Fibroblast of skin of back (primary cell): ENCODE measurements at regions not wholly inside any gene's neighbourhood (a gene's known extent, or its start where the extent isn't known, plus 50 kb on each side); places are given as distances from the start of the nearest gene placed in this dataset.

Experiments used
- DNase-seq: peaks from one replicate; pipeline ENCODE4 v3.0.0-alpha.2; 2013

DNA sequence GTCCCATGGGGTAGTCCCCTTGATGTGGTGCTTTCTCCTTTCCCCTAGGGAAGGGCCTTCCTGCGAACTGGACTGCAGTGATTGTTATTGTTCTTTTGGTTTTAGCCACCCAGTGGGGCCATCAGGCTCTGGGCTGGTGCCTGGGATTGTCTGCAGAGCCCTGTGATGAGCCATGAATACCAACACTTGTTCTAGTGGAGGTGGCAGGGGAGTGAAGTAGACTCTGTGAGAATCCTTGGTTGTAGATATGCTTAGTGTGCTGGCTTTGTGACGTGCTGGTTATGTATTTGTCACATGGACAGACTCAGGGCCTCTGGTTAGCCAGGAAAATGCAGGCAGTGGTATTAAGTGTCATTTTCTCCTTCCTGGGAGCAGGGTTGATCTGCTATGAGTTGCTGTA, 51.8 kb upstream of the NDUFB4 start:
- DNase-seq: no peak

DNA sequence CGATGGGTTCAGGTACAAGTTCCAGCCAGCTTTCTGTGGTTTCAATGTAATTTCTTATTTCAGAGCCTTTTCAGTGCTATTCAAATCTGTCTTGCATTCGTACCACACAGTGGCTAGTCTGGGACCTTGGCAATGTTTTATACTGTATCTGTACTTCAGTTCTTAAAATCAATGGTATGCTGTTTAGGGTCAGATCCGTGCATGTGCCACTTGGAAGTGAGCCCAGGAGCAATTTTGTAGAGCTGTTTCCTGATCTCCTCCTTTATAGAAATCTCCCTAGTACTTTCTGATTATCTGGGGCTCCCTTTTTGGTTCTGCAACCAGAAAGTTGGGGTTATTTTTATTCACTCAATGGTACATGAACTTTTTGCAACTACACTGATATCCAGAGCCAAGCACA, 59.5 kb upstream of the NDUFB4 start:
- no peak for DNase-seq

DNA sequence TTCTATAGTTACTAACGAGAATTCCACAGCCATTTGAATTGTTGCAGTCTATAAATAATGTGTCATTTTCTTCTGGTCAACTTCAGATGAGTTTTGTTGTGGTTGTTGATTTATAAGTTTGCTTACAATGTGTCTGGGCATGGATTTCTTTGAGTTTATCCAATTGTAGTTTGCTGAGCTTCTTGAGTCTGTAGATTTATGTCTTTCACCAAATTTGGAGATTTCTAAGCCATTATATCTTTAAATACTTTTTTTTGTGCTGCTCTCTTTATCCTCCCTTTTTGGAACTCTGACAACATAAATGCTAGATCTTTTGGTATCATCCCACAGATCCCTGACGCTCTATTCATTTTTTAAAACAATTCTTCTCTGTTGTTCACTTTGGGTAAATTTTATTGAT, 63.2 kb upstream of the NDUFB4 start:
- DNase-seq: no peak

DNA sequence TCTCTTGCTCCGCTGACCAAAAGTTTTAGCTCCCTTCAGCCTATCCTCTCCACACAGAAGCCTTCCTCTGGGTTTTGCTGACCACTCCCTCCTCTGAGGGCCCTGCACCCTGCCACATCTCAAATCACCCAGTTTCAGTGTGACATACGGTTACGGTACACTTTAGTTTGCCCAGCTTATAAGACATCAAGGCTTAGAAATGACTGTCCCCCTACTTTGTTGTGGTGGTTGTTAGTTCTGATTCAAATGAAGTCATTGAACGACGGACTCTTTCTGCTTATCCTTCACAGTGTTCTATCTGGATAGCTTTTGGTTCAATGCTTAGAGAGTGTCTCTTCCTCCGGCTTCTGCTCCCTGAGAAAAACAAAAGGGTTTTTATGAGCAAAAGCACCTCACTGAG, 68.0 kb upstream of the NDUFB4 start:
- no peak for DNase-seq

DNA sequence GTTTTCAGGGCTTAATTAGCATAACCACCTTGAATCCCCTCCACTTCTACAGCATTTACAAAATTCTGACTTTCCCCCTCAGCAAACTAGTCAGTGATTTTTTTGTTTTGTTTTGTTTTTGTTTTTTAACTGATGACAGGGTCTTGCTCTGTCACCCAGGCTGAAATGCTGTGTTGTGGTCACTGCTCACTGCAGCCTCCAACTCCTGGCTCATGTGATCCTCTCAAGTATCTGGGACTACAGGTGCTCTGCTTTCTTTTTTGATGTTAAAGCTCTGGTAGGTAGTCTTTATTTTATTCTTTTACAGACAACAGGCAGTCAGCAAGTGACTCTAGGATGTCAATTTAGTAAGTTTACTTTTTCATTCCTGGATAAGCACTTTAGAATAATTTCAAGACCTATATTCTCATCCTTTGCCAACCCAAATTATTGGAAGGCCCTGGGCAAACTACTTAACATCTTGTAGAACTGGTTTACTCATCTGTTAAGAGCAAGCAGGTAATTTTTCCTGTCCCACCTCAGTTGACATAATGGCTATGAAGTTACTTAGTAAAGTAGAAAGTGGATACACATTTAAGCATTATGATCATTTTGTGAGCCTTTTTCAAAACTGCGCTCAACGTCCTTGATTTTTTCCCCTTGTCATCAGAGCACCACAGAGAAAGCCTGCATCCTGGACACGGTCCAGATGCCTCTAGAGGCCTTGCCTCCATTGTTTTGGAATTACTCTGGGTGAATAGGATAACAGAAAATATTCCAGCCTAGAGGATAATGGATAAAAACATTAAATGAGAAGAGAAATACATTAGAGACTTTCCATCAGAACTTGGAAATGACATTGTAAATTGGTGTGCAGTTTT, 69.9 kb upstream of the NDUFB4 start:
- DNase-seq: no peak

DNA sequence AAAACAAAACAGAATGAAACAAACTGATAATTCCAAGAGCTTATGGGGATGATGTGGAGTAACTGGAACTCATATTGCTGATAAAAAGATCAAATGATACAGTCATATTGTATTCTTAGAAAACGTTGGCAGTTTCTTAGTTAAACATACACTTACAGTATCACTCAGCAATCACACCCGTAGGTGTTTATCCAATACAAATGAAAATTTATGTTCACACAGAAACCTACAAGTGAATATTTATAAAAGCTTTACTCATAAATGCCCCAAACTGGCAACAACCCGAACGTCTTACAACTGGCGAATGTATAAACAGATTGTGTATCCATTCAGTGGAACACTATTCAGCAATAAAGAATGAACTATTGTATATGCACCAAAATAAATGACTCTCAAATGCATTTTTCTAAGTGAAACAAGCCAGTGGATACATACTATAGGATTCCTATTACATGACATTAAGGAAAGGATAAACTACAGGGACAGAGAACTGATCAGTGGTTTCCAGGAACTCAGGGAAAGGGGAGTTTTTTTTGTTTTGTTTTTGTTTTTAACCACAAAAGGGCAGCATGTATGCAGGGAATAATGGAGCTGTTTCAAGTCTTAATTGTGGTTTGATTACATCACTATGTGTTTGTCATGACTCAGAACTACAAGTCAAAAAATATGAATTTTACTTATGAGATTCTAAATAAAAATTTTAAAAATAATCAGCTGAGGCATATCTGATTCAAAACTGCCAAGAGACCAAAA, 71.8 kb upstream of the NDUFB4 start:
- DNase-seq: peak; percentile 62

DNA sequence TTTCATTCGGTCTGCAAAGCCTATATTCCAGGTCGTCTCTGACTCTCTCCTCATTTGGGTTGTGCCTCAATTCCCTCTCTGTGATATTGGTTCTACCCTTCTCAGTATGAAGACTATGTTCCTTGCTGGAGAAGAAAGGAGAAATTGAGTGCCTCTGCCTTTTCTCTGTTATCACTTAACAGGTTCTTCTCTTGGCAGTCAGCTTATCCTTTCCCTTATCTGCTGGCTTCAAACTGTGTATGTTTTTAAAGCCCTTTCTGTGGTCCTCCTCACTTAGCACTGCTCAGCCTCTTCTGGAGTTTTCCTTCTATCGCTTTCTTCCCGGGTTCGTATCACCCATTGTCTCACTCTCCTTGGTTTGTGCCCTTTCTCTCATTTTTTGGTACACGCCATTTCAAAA, 65.3 kb upstream of the FSTL1 start:
- DNase-seq: no peak

GRCh38 chr3:120512655-120513054, 61.9 kb upstream of the FSTL1 start:
- DNase-seq: no peak

GRCh38 chr3:120506828-120507774, 56.3 kb upstream of the FSTL1 start:
- DNase-seq: peak; percentile 68

DNA sequence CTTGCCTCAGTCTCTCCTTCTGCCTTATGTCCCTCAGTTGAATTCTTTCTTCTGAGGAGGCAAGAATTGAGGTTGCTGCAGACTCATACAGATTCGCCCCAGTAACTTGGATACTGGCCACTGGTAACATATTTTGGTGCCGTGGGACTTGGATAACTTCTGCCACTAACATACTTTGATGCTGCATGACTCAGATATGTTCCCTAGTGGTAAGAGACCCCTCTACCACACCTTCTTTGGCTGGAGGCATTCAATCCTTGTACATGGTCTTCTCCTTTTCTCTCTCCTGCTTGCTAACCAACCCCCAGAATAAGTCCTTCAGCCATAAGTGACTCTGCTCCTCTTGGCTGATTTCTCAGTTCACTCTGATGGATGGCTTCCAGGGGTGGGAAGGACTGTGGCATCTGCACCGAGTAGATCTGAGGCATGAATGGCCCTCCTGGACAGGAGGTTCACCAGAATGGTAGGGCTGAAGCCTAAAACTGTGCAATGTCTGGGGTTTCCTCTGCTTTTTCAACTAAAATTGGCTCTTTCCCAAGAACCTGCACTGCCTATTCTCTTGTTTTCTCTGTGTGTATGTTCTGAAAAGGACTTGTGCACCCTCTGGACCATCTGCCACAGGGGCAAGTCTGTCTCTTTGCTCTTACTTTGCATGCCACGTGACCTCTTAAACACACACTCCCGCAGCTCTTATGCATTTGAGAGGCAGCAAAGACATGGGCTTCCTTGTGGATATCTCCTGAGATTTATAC, 55.5 kb upstream of the FSTL1 start:
- DNase-seq: peak; percentile 70

- no peak for DNase-seq
Observed at GRCh38 chr3:120503727-120504616, 53.2 kb upstream of the FSTL1 start.

- no peak for DNase-seq
Observed at GRCh38 chr3:120502116-120502515, 51.3 kb upstream of the FSTL1 start.
